ENCODE measurements at regions not wholly inside any gene's neighbourhood (a gene's known extent, or its start where the extent isn't known, plus 50 kb on each side); places are given as distances from the start of the nearest gene placed in this dataset.

GRCh38 chr7:114842551-114843065, 79.3 kb upstream of the MDFIC start:
- TF ChIP-seq CEBPB (IDR thresholded peaks at IDR 0.05) (no peak), EP300 (IDR thresholded peaks at IDR 0.05; ENCODE audit: borderline replicate concordance) (no peak), REST (IDR thresholded peaks at IDR 0.05; ENCODE audit: low read depth) (no peak), CREB1 (IDR thresholded peaks at IDR 0.05; ENCODE audit: low read depth) (no peak), TAF1 (IDR thresholded peaks at IDR 0.05; ENCODE audit: low read depth) (no peak), YY1 (IDR thresholded peaks at IDR 0.05; ENCODE audit: low read depth) (no peak), TEAD4 (IDR thresholded peaks at IDR 0.05) (no peak), FOXM1 (IDR thresholded peaks at IDR 0.05; ENCODE audit: borderline replicate concordance, low read depth) (no peak), MAX (IDR thresholded peaks at IDR 0.05) (no peak), NFIC (IDR thresholded peaks at IDR 0.05) (no peak), TCF12 (IDR thresholded peaks at IDR 0.05; ENCODE audit: low read depth) (no peak), EGR1 (IDR thresholded peaks at IDR 0.05) (no peak)
